IMR-90 (cell line): ENCODE measurements at regions not wholly inside any gene's neighbourhood (a gene's known extent, or its start where the extent isn't known, plus 50 kb on each side); places are given as distances from the start of the nearest gene placed in this dataset.

Source experiments
- ATAC-seq: fragments of 200-7000 bp; cut with Tn5 transposase; 2 replicates; pipeline ENCODE4 v1.9.1; 2020; ENCODE audit warnings: low read depth, mild to moderate bottlenecking, moderate library complexity
- BruUV-seq: library from RNA; stranded (reverse); fragments of 400-500 nt; replicated peaks from 2 replicates; lab custom pipeline; 2021; lab: Mats Ljungman, UMichigan
- CTCF ChIA-PET: fragments of 300-600 bp; formaldehyde crosslinking; extraction: SDS; loops from one replicate; lab custom pipeline; 2021; ENCODE audit warnings: antibody characterized with exemption; lab: Yijun Ruan, JAX
- POLR2A ChIA-PET: fragments of 300-600 bp; sonication (Branson Sonifier 250); formaldehyde crosslinking; loops from one replicate; lab custom pipeline; 2022; ENCODE audit warnings: antibody characterized with exemption; ENCODE audit not compliant: unreplicated experiment; lab: Charles Lee
- DNase-seq: peaks from one replicate; pipeline ENCODE4 v3.0.0; 2013
- H2AFZ ChIP-seq: replicated peaks from 2 replicates; pipeline ENCODE3; 2013; ENCODE audit warnings: low read length, mild to moderate bottlenecking; ENCODE audit not compliant: poor library complexity
- H2AK5ac ChIP-seq: 2 replicates; pipeline ENCODE4 v1.6.1; 2013; ENCODE audit warnings: low read depth, low read length, inconsistent platforms
- H2AK9ac ChIP-seq: replicated peaks from 2 replicates; pipeline ENCODE3; 2013; ENCODE audit warnings: mild to moderate bottlenecking, low read depth, low read length, moderate library complexity; ENCODE audit not compliant: poor library complexity
- H2BK120ac ChIP-seq: 2 replicates; pipeline ENCODE4 v1.6.1; 2013; ENCODE audit warnings: low read depth, low read length, inconsistent platforms
- H2BK15ac ChIP-seq: 3 replicates; pipeline ENCODE4 v1.6.1; 2013; ENCODE audit warnings: low read depth, low read length, inconsistent platforms
- H2BK20ac ChIP-seq: 2 replicates; pipeline ENCODE4 v1.6.1; 2013; ENCODE audit warnings: low read depth, mild to moderate bottlenecking, inconsistent platforms, low read length, moderate library complexity
- H2BK5ac ChIP-seq: 2 replicates; pipeline ENCODE4 v1.6.1; 2013; ENCODE audit warnings: mild to moderate bottlenecking, low read depth, low read length, inconsistent platforms; ENCODE audit not compliant: poor library complexity, severe bottlenecking
- H3K14ac ChIP-seq: replicated peaks from 2 replicates; pipeline ENCODE4 v1.6.1; 2013; ENCODE audit warnings: low read depth, low read length, inconsistent platforms
- H3K18ac ChIP-seq: 2 replicates; pipeline ENCODE4 v1.6.1; 2013; ENCODE audit warnings: low read depth, low read length, control low read depth
- H3K23ac ChIP-seq: 2 replicates; pipeline ENCODE4 v1.6.1; 2013; ENCODE audit warnings: low read depth, low read length, inconsistent platforms
- H3K27ac ChIP-seq: 2 replicates; pipeline ENCODE4 v1.5.1; 2013; ENCODE audit warnings: mild to moderate bottlenecking, control low read depth, low read length; ENCODE audit not compliant: insufficient read depth
- H3K27me3 ChIP-seq: 2 replicates; pipeline ENCODE4 v1.6.1; 2013; ENCODE audit warnings: low read length; ENCODE audit not compliant: control insufficient read depth, insufficient read depth
- H3K36me3 ChIP-seq: 2 replicates; pipeline ENCODE4 v1.6.1; 2013; ENCODE audit warnings: low read length, mixed read lengths; ENCODE audit not compliant: control insufficient read depth, insufficient read depth
- H3K4ac ChIP-seq: 2 replicates; pipeline ENCODE4 v1.6.1; 2013; ENCODE audit warnings: low read depth, low read length, inconsistent platforms
- H3K4me1 ChIP-seq: 2 replicates; pipeline ENCODE4 v1.6.1; 2013; ENCODE audit warnings: low read length, mixed read lengths; ENCODE audit not compliant: control insufficient read depth, insufficient read depth
- H3K4me2 ChIP-seq: 2 replicates; pipeline ENCODE4 v1.6.1; 2013; ENCODE audit warnings: low read depth, mild to moderate bottlenecking, control low read depth, low read length, moderate library complexity
- H3K4me3 ChIP-seq: 2 replicates; pipeline ENCODE4 v1.5.1; 2013; ENCODE audit warnings: low read depth, mild to moderate bottlenecking, control low read depth, low read length, moderate library complexity; ENCODE audit not compliant: insufficient read depth
- H3K56ac ChIP-seq: 2 replicates; pipeline ENCODE4 v1.6.1; 2013; ENCODE audit warnings: low read length, inconsistent platforms; ENCODE audit not compliant: insufficient read depth; ENCODE audit errors: extremely low read depth
- H3K79me1 ChIP-seq, 2 experiments: 2 replicates each; pipeline ENCODE4 v1.6.1; 2013; ENCODE audit warnings: low read length in 2 of 2, inconsistent platforms in 1 of 2, low read depth in 1 of 2
- H3K9ac ChIP-seq: 2 replicates; pipeline ENCODE4 v1.6.1; 2013; ENCODE audit warnings: low read depth, low read length, control low read depth
- H3K9me1 ChIP-seq: 2 replicates; pipeline ENCODE4 v1.6.1; 2013; ENCODE audit warnings: low read length, inconsistent platforms; ENCODE audit not compliant: insufficient read depth
- H3K9me3 ChIP-seq: 2 replicates; pipeline ENCODE4 v1.6.1; 2013; ENCODE audit warnings: low read length; ENCODE audit not compliant: control insufficient read depth, insufficient read depth
- H4K20me1 ChIP-seq: 2 replicates; pipeline ENCODE4 v1.6.1; 2013; ENCODE audit warnings: low read length, inconsistent platforms; ENCODE audit not compliant: insufficient read depth
- H4K5ac ChIP-seq: 2 replicates; pipeline ENCODE4 v1.6.1; 2013; ENCODE audit warnings: mild to moderate bottlenecking, low read depth, low read length, control low read depth
- H4K8ac ChIP-seq, 2 experiments: 2 replicates each; pipeline ENCODE4 v1.6.1; 2013; ENCODE audit warnings: low read depth in 2 of 2, low read length in 2 of 2, control low read depth in 1 of 2, inconsistent platforms in 1 of 2
- H4K91ac ChIP-seq: 2 replicates; pipeline ENCODE4 v1.6.1; 2013; ENCODE audit warnings: low read depth, low read length, inconsistent platforms; ENCODE audit not compliant: insufficient read depth
- MAZ ChIP-seq: IDR thresholded peaks from 2 replicates; pipeline ENCODE4 v1.6.1; 2012; ENCODE audit warnings: low read depth, mild to moderate bottlenecking, low read length, improper control_type of control experiment, moderate library complexity, borderline replicate concordance
- MXI1 ChIP-seq: IDR thresholded peaks from 2 replicates; pipeline ENCODE4 v1.6.1; 2012; ENCODE audit warnings: low read depth, mild to moderate bottlenecking, low read length, moderate library complexity, borderline replicate concordance
- RCOR1 ChIP-seq: IDR thresholded peaks from 2 replicates; pipeline ENCODE4 v1.6.1; 2012; ENCODE audit warnings: mild to moderate bottlenecking, low read length, improper control_type of control experiment; ENCODE audit not compliant: insufficient replicate concordance
- RFX5 ChIP-seq: IDR thresholded peaks from 2 replicates; pipeline ENCODE4 v1.8.0; 2012; ENCODE audit warnings: low read depth, mild to moderate bottlenecking, low read length, moderate library complexity
- SMC3 ChIP-seq: fragments of 150-350 bp; IDR thresholded peaks from 2 replicates; pipeline ENCODE4 v1.6.1; 2016; ENCODE audit warnings: low read depth, mild to moderate bottlenecking, antibody characterized with exemption, low read length, moderate library complexity
- USF2 ChIP-seq: fragments of 150-350 bp; IDR thresholded peaks from 2 replicates; pipeline ENCODE4 v1.6.1; 2017; ENCODE audit warnings: mild to moderate bottlenecking, antibody characterized with exemption, low read length, low read depth
- WGBS, 2 experiments: methylation state at CpG; one replicate each; pipeline versions ENCODE4 v1.1.5 to v1.1.7; 2013; ENCODE audit warnings: missing lambda C conversion rate in 2 of 2; ENCODE audit not compliant: insufficient read length in 1 of 2; ENCODE audit errors: extremely low coverage in 2 of 2; 5-methylcytosine and 5-hydroxymethylcytosine counted together
- dilution Hi-C: fragments of 300-500 bp; cut with HindIII; formaldehyde crosslinking; loops from one replicate; pipeline ENCODE4 v1.14.3; 2018; ENCODE audit warnings: low sequenced_read_pairs; ENCODE audit not compliant: unreplicated experiment
- in situ Hi-C: fragments of 300-500 bp; cut with MboI; formaldehyde crosslinking; loops from 3 replicates; pipeline ENCODE4 v1.14.3; 2019; ENCODE audit warnings: low sequenced_read_pairs, inconsistent platforms, mixed read lengths
- intact Hi-C: fragments of 100-400 bp; cut with micrococcal nuclease; formaldehyde crosslinking; loops from 2 replicates; pipeline ENCODE4 v1.10.0; 2022
- TF ChIP-seq, protein P1 (sequence below): fragments of 150-350 bp; IDR thresholded peaks from 2 replicates; pipeline ENCODE4 v1.6.1; 2016; ENCODE audit warnings: low read depth, mild to moderate bottlenecking, low read length, moderate library complexity, borderline replicate concordance
- TF ChIP-seq, protein P2 (sequence below): conservative IDR thresholded peaks from 2 replicates; pipeline ENCODE4 v1.5.1; 2012; ENCODE audit warnings: mild to moderate bottlenecking, low read depth, low read length, improper control_type of control experiment

DNA sequence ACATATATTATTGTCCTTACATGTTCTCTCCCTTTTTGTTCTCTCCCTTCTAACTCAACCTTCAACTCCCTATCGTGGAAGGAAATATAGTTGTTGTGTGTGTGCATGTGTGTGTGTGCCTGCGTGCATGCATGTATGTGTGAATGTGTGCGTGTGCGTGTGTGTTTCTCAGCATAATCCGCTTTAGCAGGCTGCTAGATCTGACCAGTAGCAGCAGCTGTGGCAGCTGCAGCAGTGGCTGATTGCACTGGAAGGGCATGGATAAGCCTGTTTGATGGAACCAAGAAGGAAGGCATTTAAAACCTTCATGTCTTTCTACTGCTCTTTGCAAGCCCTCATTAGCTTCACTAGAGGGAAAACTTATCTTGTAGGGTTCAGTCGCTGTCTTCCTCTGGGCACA is 65.6 kb upstream of the IRF2BP2 start:
- no peaks in the 10 kb centered on the region for H4K20me1 ChIP-seq
- H3K56ac ChIP-seq: no peak overlapping the region
- no peaks in the 10 kb centered on the region for H3K27me3 ChIP-seq
- H3K27ac ChIP-seq: no peak overlapping the region
- no peak overlapping the region for H2BK15ac ChIP-seq
- H2AK5ac ChIP-seq: peak overlapping the region; percentile 77; the same call in 1 of the 2 replicates
- H3K4ac ChIP-seq: no peak overlapping the region
- no peak overlapping the region for H3K18ac ChIP-seq
- ATAC-seq: peak; percentile 12; the same call in 1 of the 2 replicates
- no peak overlapping the region for H3K23ac ChIP-seq
- in situ Hi-C loops: no loop called here
- H4K8ac ChIP-seq: peak overlapping the region; percentile 93 to 96
- intact Hi-C loops: no loop called here
- WGBS, 2 experiments: no CpG with 5 or more reads among the region's 6 CpGs
- H3K4me1 ChIP-seq: no peaks in the 10 kb centered on the region; the same call in 1 of the 2 replicates
- no peak for DNase-seq
- TF ChIP-seq SMC3: no peak
- TF ChIP-seq, protein P1, sequence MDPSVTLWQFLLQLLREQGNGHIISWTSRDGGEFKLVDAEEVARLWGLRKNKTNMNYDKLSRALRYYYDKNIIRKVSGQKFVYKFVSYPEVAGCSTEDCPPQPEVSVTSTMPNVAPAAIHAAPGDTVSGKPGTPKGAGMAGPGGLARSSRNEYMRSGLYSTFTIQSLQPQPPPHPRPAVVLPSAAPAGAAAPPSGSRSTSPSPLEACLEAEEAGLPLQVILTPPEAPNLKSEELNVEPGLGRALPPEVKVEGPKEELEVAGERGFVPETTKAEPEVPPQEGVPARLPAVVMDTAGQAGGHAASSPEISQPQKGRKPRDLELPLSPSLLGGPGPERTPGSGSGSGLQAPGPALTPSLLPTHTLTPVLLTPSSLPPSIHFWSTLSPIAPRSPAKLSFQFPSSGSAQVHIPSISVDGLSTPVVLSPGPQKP: no peak
- TF ChIP-seq, protein P2, sequence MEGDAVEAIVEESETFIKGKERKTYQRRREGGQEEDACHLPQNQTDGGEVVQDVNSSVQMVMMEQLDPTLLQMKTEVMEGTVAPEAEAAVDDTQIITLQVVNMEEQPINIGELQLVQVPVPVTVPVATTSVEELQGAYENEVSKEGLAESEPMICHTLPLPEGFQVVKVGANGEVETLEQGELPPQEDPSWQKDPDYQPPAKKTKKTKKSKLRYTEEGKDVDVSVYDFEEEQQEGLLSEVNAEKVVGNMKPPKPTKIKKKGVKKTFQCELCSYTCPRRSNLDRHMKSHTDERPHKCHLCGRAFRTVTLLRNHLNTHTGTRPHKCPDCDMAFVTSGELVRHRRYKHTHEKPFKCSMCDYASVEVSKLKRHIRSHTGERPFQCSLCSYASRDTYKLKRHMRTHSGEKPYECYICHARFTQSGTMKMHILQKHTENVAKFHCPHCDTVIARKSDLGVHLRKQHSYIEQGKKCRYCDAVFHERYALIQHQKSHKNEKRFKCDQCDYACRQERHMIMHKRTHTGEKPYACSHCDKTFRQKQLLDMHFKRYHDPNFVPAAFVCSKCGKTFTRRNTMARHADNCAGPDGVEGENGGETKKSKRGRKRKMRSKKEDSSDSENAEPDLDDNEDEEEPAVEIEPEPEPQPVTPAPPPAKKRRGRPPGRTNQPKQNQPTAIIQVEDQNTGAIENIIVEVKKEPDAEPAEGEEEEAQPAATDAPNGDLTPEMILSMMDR: no peak
- TF ChIP-seq MAZ: no peak
- no peak for TF ChIP-seq RCOR1
- no peak for TF ChIP-seq MXI1
- TF ChIP-seq USF2: no peak
- TF ChIP-seq RFX5: no peak
- BruUV-seq: no TSS peak
- no peak overlapping the region for H2AK9ac ChIP-seq
- no peaks in the 10 kb centered on the region for H3K79me1 ChIP-seq
- H4K5ac ChIP-seq: peak overlapping the region; percentile 66; the same call in 1 of the 2 replicates
- H2BK20ac ChIP-seq: no peak overlapping the region
- H3K9me3 ChIP-seq: no peaks in the 10 kb centered on the region
- peak overlapping the region; percentile 82 for H4K91ac ChIP-seq
- no peak overlapping the region for H2BK5ac ChIP-seq
- no peak overlapping the region for H3K4me2 ChIP-seq
- CTCF ChIA-PET: no interaction called here
- dilution Hi-C loops: no loop called here
- peak overlapping the region; percentile 92 for H2AFZ ChIP-seq
- H2BK120ac ChIP-seq: no peak overlapping the region
- H3K9ac ChIP-seq: no peak overlapping the region
- peaks cover 7% of the 10 kb centered on the region; the same call in 1 of the 2 replicates for H3K9me1 ChIP-seq
- POLR2A ChIA-PET: no interaction called here
- no peak overlapping the region for H3K4me3 ChIP-seq
- H3K14ac ChIP-seq: no peak overlapping the region
- no peaks in the 10 kb centered on the region for H3K36me3 ChIP-seq
